Right lobe of liver (tissue), 6 donors: ENCODE measurements at regions not wholly inside any gene's neighbourhood (a gene's known extent, or its start where the extent isn't known, plus 50 kb on each side); places are given as distances from the start of the nearest gene placed in this dataset.

ENCODE experiments used
- ATAC-seq, 4 donors: fragments of 200-7000 bp; cut with Tn5 transposase; one replicate each; pipeline ENCODE4 v1.9.1; 2020; ENCODE audit warnings: mild to moderate bottlenecking in 4 of 4, moderate library complexity in 4 of 4
- DNase-seq, 3 donors: peaks; one replicate each; pipeline ENCODE4 v3.0.0-alpha.2; 2020
- H3K27ac ChIP-seq, 3 donors: fragments of 200-600 bp; one replicate each; pipeline ENCODE4 v1.8.0; 2022
- H3K27me3 ChIP-seq, 2 donors: fragments of 200-600 bp; one replicate each; pipeline ENCODE4 v1.8.0; 2022
- H3K36me3 ChIP-seq, 4 donors: fragments of 200-600 bp; sonication (generic) in 1 of 4; one replicate each; pipeline versions ENCODE4 v1.5.1 to v1.8.0; 2017 to 2022; ENCODE audit warnings: control low read depth in 1 of 4
- H3K4me1 ChIP-seq, 4 donors: fragments of 200-600 bp; sonication (generic) in 1 of 4; one replicate each; pipeline versions ENCODE4 v1.5.1 to v1.8.0; 2017 to 2022; ENCODE audit warnings: control low read depth in 1 of 4
- H3K4me3 ChIP-seq, 3 donors: fragments of 200-600 bp; one replicate each; pipeline ENCODE4 v1.8.0; 2022
- H3K9me3 ChIP-seq, 4 donors: fragments of 200-600 bp; sonication (generic) in 1 of 4; one replicate each; pipeline versions ENCODE4 v1.5.1 to v1.8.0; 2017 to 2022; ENCODE audit warnings: control low read depth in 1 of 4
- POLR2A ChIP-seq: fragments of 450-650 bp; IDR thresholded peaks from one replicate; pipeline ENCODE4 v1.6.1; 2017; ENCODE audit warnings: antibody characterized with exemption, mild to moderate bottlenecking
- WGBS: methylation state at CpG from one replicate; pipeline ENCODE4 v1.1.6; 2018; ENCODE audit warnings: low coverage, low lambda C conversion rate; ENCODE audit not compliant: insufficient coverage; ENCODE audit errors: missing lambda C conversion rate; 5-methylcytosine and 5-hydroxymethylcytosine counted together
- intact Hi-C, 2 donors: fragments of 100-400 bp; cut with DNase I; formaldehyde crosslinking; loops; one replicate each; pipeline versions ENCODE4 v1.11.2 to v1.14.1; 2022
- TF ChIP-seq, protein P1 (sequence below), 4 donors: fragments of 200-600 bp in 3 of 4; fragments of 450-650 bp in 1 of 4; IDR thresholded peaks; one replicate each; pipeline versions ENCODE4 v1.5.1 to v1.8.0; 2016 to 2022; ENCODE audit warnings: antibody characterized with exemption in 4 of 4, mild to moderate bottlenecking in 2 of 4
- donor health status: DM: no; HTN: yes; CAD: no.
- donor health status: DM: no; HTN: no; CAD: no.
- donor health status: DM: no; HTN: no; CAD: no.
- donor health status: DM: no; HTN: yes; CAD: no.
- donor health status: DM: no; HTN: yes; CAD: no.

DNA sequence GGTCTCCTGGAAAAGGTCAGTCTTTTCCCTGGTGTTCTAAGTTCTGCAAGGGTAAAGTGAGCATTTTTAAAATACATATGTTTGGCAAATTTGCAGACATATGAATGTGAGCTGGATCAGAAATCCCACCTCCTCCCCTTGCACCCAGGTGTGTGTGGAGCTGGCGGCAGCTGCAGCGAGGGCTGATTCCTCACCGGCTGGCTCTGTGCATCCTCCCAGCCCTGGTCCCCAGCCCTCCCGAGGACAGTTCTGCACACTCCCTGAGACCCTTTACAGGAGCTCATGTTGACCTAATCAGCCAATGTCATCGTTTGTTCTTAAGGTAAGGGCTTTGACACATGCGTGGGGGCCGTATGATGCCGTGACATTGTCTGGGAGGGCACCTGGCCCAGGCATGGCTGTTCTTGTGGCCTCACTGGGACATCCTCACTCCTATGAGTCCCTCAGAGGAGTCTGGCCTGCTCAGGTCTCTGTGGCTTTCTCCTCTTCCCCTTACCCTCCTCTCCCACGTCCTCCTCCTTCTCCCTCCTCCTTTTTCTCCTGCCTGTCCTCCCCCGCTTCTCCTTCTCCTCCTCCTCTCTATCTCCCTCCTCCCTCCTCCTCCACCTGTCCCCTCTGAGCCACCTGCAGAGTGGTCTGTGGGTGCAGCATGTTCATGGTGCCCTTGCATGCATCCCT lies 289.2 kb upstream of the SFSWAP start:
- peak in 1 of 4 donors; percentile 14 for ATAC-seq
- no peak for DNase-seq
- Histone ChIP-seq H3K36me3 (no peaks in the 10 kb centered on the region), H3K4me1 (no peaks in the 10 kb centered on the region), H3K9me3 (no peaks in the 10 kb centered on the region), H3K27ac (no peak overlapping the region), H3K4me3 (no peak overlapping the region), H3K27me3 (no peaks in the 10 kb centered on the region)
- intact Hi-C loops, result no loop called here
- TF ChIP-seq, protein P1, sequence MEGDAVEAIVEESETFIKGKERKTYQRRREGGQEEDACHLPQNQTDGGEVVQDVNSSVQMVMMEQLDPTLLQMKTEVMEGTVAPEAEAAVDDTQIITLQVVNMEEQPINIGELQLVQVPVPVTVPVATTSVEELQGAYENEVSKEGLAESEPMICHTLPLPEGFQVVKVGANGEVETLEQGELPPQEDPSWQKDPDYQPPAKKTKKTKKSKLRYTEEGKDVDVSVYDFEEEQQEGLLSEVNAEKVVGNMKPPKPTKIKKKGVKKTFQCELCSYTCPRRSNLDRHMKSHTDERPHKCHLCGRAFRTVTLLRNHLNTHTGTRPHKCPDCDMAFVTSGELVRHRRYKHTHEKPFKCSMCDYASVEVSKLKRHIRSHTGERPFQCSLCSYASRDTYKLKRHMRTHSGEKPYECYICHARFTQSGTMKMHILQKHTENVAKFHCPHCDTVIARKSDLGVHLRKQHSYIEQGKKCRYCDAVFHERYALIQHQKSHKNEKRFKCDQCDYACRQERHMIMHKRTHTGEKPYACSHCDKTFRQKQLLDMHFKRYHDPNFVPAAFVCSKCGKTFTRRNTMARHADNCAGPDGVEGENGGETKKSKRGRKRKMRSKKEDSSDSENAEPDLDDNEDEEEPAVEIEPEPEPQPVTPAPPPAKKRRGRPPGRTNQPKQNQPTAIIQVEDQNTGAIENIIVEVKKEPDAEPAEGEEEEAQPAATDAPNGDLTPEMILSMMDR (IDR thresholded peaks at IDR 0.05), result no peak
- no peak for TF ChIP-seq POLR2A
- WGBS, result 58% methylated on average over 7 of the region's 10 CpGs

DNA sequence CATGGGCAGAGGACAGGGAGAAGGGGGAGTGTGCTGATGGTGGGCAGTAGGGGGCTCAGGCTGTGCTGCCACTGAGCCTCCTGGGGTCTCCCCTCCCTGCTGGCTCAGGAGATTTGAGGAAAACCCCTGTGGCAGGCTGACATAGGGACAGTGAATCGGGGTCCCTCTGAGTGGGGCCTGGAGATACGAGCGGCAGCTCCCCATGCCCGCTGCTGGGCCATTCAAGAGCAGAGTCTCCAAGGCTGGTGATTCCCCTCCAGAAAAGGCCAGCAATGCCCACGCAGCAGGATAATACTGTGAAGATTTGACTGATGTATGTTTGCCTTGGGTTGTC lies 288.7 kb upstream of the SFSWAP start:
- intact Hi-C loops, result no loop called here
- H3K4me1 ChIP-seq, result no peaks in the 10 kb centered on the region
- ATAC-seq, result peak in 1 of 4 donors; percentile 18
- no peak for DNase-seq
- no peak overlapping the region for H3K27ac ChIP-seq
- 52% methylated on average over 4 of the region's 5 CpGs for WGBS
- H3K36me3 ChIP-seq, result no peaks in the 10 kb centered on the region
- H3K27me3 ChIP-seq, result no peaks in the 10 kb centered on the region
- no peaks in the 10 kb centered on the region for H3K9me3 ChIP-seq
- H3K4me3 ChIP-seq, result no peak overlapping the region
- TF ChIP-seq, protein P1 (IDR thresholded peaks at IDR 0.05), result no peak
- TF ChIP-seq POLR2A, result no peak

DNA sequence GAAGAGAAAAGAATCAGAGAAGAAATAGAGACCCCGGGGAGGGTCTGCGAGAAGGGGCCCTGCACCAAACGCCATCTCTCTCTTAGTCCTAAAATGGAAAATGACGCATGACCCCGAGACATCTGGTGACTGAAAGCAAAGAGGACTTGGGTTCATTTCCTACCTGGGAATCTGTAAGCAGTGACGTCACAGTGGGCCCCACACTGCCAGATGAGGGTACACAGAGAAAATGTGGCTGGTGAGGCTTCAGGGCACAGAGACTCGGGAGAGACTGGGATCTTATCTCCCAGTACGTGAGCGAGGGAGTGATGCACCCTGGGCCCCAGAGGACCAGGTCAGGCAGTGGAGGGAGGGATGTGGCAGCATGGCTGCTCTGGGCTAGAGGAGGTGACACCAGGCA lies 288.1 kb upstream of the SFSWAP start:
- 59% methylated on average over 7 of the region's 9 CpGs for WGBS
- Histone ChIP-seq H3K27ac (no peak overlapping the region), H3K4me3 (no peak overlapping the region), H3K27me3 (no peaks in the 10 kb centered on the region), H3K9me3 (no peaks in the 10 kb centered on the region), H3K4me1 (no peaks in the 10 kb centered on the region), H3K36me3 (no peaks in the 10 kb centered on the region)
- TF ChIP-seq POLR2A, result no peak
- TF ChIP-seq, protein P1 (IDR thresholded peaks at IDR 0.05), result no peak
- DNase-seq (no peak), ATAC-seq (peak in 1 of 4 donors; percentile 23)
- intact Hi-C loops, result no loop called here

DNA sequence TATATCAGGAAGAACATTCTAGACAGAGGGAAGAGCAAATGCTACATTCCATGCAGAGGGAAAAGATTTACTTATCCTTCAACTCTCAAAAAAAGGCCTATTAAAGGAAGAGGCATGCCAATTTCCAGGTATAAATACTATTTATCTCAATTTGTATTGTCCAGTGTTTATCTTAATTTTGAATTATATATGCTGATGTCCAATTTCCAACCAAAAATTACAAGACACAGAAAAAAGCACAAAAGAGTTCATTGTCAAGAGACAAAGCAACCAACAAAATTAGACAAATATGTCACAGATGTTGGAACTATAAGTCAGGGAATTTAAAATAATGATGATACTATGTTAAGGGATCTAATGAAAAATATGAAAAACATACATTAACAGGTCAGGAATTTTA lies 286.6 kb upstream of the SFSWAP start:
- H3K4me1 ChIP-seq, result no peaks in the 10 kb centered on the region
- intact Hi-C loops, result no loop called here
- DNase-seq (no peak), ATAC-seq (no peak)
- H3K27me3 ChIP-seq, result no peaks in the 10 kb centered on the region
- TF ChIP-seq, protein P1 (IDR thresholded peaks at IDR 0.05), result no peak
- no peak for TF ChIP-seq POLR2A
- no peak overlapping the region for H3K27ac ChIP-seq
- no peaks in the 10 kb centered on the region for H3K9me3 ChIP-seq
- no peaks in the 10 kb centered on the region for H3K36me3 ChIP-seq
- H3K4me3 ChIP-seq, result no peak overlapping the region
